Adipocyte (in vitro differentiated cells): ENCODE measurements at regions not wholly inside any gene's neighbourhood (a gene's known extent, or its start where the extent isn't known, plus 50 kb on each side); places are given as distances from the start of the nearest gene placed in this dataset.

ENCODE experiments used
- DNase-seq: peaks from one replicate; pipeline ENCODE4 v3.0.0-alpha.2; 2015; ENCODE audit warnings: low read depth
- H3K27me3 ChIP-seq: replicated peaks from 2 replicates; pipeline ENCODE4 v1.7.0; 2013; ENCODE audit warnings: mild to moderate bottlenecking, low read length, moderate library complexity; ENCODE audit not compliant: control insufficient read depth, insufficient read depth
- H3K36me3 ChIP-seq: 2 replicates; pipeline ENCODE4 v1.7.0; 2013; ENCODE audit warnings: low read length, mild to moderate bottlenecking, moderate library complexity; ENCODE audit not compliant: control insufficient read depth, insufficient read depth, severe bottlenecking
- H3K4me1 ChIP-seq: 2 replicates; pipeline ENCODE4 v1.7.0; 2013; ENCODE audit warnings: mild to moderate bottlenecking, low read length, moderate library complexity; ENCODE audit not compliant: control insufficient read depth, insufficient read depth
- H3K4me3 ChIP-seq: 2 replicates; pipeline ENCODE4 v1.7.0; 2013; ENCODE audit warnings: mild to moderate bottlenecking, low read length, moderate library complexity
- H3K9ac ChIP-seq: 2 replicates; pipeline ENCODE4 v1.7.0; 2013; ENCODE audit warnings: mild to moderate bottlenecking, low read length, moderate library complexity
- H3K9me3 ChIP-seq: 2 replicates; pipeline ENCODE4 v1.7.0; 2013; ENCODE audit warnings: mild to moderate bottlenecking, low read length, moderate library complexity; ENCODE audit not compliant: control insufficient read depth

- Histone ChIP-seq H3K4me1 (no peaks in the 10 kb centered on the region), H3K27me3 (peaks cover 8% of the 10 kb centered on the region), H3K9ac (no peak overlapping the region), H3K4me3 (no peak overlapping the region), H3K36me3 (no peaks in the 10 kb centered on the region), H3K9me3 (no peaks in the 10 kb centered on the region)
- no peak for DNase-seq
These were observed 184.9 kb downstream of the SOX2 start for GRCh38 chr3:181896605-181897004.

- no peak overlapping the region for H3K4me3 ChIP-seq
- no peak for DNase-seq
- H3K9ac ChIP-seq: no peak overlapping the region
- H3K9me3 ChIP-seq: no peaks in the 10 kb centered on the region
- H3K36me3 ChIP-seq: no peaks in the 10 kb centered on the region
- H3K27me3 ChIP-seq: peaks cover 8% of the 10 kb centered on the region
- no peaks in the 10 kb centered on the region for H3K4me1 ChIP-seq
These were observed 188.0 kb downstream of the SOX2 start for GRCh38 chr3:181899702-181900101.

- no peaks in the 10 kb centered on the region for H3K4me1 ChIP-seq
- H3K4me3 ChIP-seq: no peak overlapping the region
- H3K9ac ChIP-seq: no peak overlapping the region
- no peak for DNase-seq
- H3K9me3 ChIP-seq: no peaks in the 10 kb centered on the region
- no peaks in the 10 kb centered on the region for H3K36me3 ChIP-seq
- H3K27me3 ChIP-seq: peaks cover 8% of the 10 kb centered on the region
These were observed 189.9 kb downstream of the SOX2 start for GRCh38 chr3:181901626-181902025.

- Histone ChIP-seq H3K4me1 (no peaks in the 10 kb centered on the region), H3K36me3 (no peaks in the 10 kb centered on the region), H3K27me3 (no peaks in the 10 kb centered on the region), H3K9me3 (no peaks in the 10 kb centered on the region), H3K9ac (no peak overlapping the region), H3K4me3 (no peak overlapping the region)
- no peak for DNase-seq
These were observed 194.6 kb downstream of the SOX2 start for GRCh38 chr3:181906338-181906737.

DNA sequence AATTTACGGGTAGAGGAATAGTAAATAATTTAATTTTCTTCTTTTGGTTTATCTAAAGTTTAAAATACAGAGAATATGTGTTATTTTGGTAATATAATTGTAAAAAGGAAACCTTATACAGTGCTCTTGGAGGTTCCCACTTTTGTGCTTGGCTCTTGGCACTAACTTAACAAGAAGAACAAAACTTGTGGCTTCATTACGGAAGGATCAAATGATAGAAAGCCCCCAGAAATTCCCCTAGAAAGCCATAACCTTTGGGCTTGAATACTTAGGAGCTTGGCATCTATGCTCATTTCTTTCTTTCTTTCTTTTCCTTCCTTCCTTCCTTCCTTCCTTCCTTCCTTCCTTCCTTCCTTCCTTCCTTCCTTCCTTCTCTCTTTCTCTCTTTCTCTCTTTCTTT, 197.5 kb downstream of the SOX2 start:
- H3K4me1 ChIP-seq: no peaks in the 10 kb centered on the region
- H3K4me3 ChIP-seq: no peak overlapping the region
- no peak for DNase-seq

GRCh38 chr3:181912384-181912783, 200.7 kb downstream of the SOX2 start:
- Histone ChIP-seq H3K4me1 (no peaks in the 10 kb centered on the region), H3K27me3 (no peaks in the 10 kb centered on the region), H3K9me3 (no peaks in the 10 kb centered on the region), H3K36me3 (no peaks in the 10 kb centered on the region), H3K9ac (no peak overlapping the region), H3K4me3 (no peak overlapping the region)
- DNase-seq: no peak

More for the DNA sequence above, 197.5 kb downstream of the SOX2 start:
- Histone ChIP-seq H3K36me3 (no peaks in the 10 kb centered on the region), H3K9me3 (no peaks in the 10 kb centered on the region), H3K27me3 (no peaks in the 10 kb centered on the region), H3K9ac (no peak overlapping the region)

- no peak for DNase-seq
- Histone ChIP-seq H3K4me1 (no peaks in the 10 kb centered on the region), H3K9ac (no peak overlapping the region), H3K4me3 (no peak overlapping the region), H3K9me3 (no peaks in the 10 kb centered on the region), H3K36me3 (no peaks in the 10 kb centered on the region), H3K27me3 (no peaks in the 10 kb centered on the region)
These were observed 201.5 kb downstream of the SOX2 start for GRCh38 chr3:181913254-181913653.

DNA sequence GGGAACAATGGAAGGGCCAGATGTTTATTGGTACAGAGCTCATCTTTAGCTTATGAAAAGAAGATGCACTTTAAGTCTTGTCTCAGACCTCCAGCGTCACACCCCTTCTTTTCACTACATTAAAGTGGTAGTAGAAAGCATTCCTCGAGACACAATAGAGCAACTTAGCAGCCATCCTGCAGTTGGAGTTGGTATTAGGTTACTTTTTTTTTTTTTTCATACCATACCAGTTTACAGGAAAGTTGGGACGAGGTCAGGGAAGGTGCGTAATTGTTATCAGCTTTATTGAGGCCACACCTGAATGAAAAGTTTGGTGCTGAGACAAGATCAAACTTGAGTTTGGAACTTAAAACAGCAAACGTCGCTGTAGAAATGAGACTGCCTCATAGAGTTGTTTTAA, 203.8 kb downstream of the SOX2 start:
- Histone ChIP-seq H3K27me3 (no peaks in the 10 kb centered on the region), H3K36me3 (no peaks in the 10 kb centered on the region), H3K9me3 (no peaks in the 10 kb centered on the region), H3K4me1 (no peaks in the 10 kb centered on the region), H3K9ac (no peak overlapping the region), H3K4me3 (no peak overlapping the region)
- no peak for DNase-seq

DNA sequence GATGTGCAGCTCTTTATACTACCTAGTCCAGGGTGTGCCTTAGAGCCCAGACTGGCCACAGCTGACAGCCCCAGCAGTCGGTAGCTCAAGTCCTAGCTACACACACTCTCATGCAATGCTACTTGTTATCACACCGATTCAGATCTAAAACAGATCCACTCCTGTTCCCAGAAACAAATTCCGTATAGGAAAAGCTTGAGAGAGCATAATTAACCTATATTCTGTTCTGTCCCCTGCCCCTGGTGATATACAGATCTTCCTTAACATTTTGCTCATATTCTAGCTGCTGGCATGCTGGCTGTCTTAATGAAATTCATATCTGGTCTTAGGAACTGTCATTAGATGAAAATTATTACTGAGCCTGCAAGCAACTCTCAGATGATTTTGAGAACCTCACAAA, 204.3 kb downstream of the SOX2 start:
- no peaks in the 10 kb centered on the region for H3K36me3 ChIP-seq
- H3K27me3 ChIP-seq: no peaks in the 10 kb centered on the region
- H3K9ac ChIP-seq: no peak overlapping the region
- no peak overlapping the region for H3K4me3 ChIP-seq
- no peaks in the 10 kb centered on the region for H3K9me3 ChIP-seq
- H3K4me1 ChIP-seq: no peaks in the 10 kb centered on the region
- no peak for DNase-seq

- no peaks in the 10 kb centered on the region for H3K9me3 ChIP-seq
- H3K27me3 ChIP-seq: no peaks in the 10 kb centered on the region
- no peaks in the 10 kb centered on the region for H3K4me1 ChIP-seq
- no peak overlapping the region for H3K9ac ChIP-seq
- DNase-seq: no peak
- no peaks in the 10 kb centered on the region for H3K36me3 ChIP-seq
- no peak overlapping the region for H3K4me3 ChIP-seq
These were observed 205.3 kb downstream of the SOX2 start for GRCh38 chr3:181917027-181917426.

GRCh38 chr3:181919375-181919774, 207.7 kb downstream of the SOX2 start:
- Histone ChIP-seq H3K27me3 (no peaks in the 10 kb centered on the region), H3K4me3 (no peak overlapping the region), H3K4me1 (no peaks in the 10 kb centered on the region), H3K9ac (no peak overlapping the region), H3K9me3 (no peaks in the 10 kb centered on the region), H3K36me3 (no peaks in the 10 kb centered on the region)
- no peak for DNase-seq

- H3K36me3 ChIP-seq: no peaks in the 10 kb centered on the region
- H3K4me1 ChIP-seq: no peaks in the 10 kb centered on the region
- no peak overlapping the region for H3K4me3 ChIP-seq
- H3K9me3 ChIP-seq: no peaks in the 10 kb centered on the region
- no peak overlapping the region for H3K9ac ChIP-seq
- H3K27me3 ChIP-seq: no peaks in the 10 kb centered on the region
- no peak for DNase-seq
These were observed 208.7 kb downstream of the SOX2 start for GRCh38 chr3:181920409-181920808.
